ENCODE measurements at regions not wholly inside any gene's neighbourhood (a gene's known extent, or its start where the extent isn't known, plus 50 kb on each side); places are given as distances from the start of the nearest gene placed in this dataset.

- TF ChIP-seq GATA3 (IDR thresholded peaks at IDR 0.05; ENCODE audit: low read depth, low read length) (no peak), GATA2 (IDR thresholded peaks at IDR 0.05; ENCODE audit: low read depth, low read length) (no peak)
Measured at GRCh38 chr1:17890056-17890814, 135.1 kb downstream of the ACTL8 start.
